ENCODE measurements at regions not wholly inside any gene's neighbourhood (a gene's known extent, or its start where the extent isn't known, plus 50 kb on each side); places are given as distances from the start of the nearest gene placed in this dataset.

GRCh38 chr2:144682248-144682647, 162.3 kb upstream of the ZEB2 start:
- Histone ChIP-seq H3K4me1 (ENCODE audit: insufficient read depth, low read length) (peaks cover 40% of the 10 kb centered on the region), H3K27me3 (ENCODE audit: insufficient read depth, low read length) (no peaks in the 10 kb centered on the region), H3K9me3 (ENCODE audit: low read depth, low read length) (no peaks in the 10 kb centered on the region), H3K4me3 (ENCODE audit: low read length) (no peak overlapping the region)

DNA sequence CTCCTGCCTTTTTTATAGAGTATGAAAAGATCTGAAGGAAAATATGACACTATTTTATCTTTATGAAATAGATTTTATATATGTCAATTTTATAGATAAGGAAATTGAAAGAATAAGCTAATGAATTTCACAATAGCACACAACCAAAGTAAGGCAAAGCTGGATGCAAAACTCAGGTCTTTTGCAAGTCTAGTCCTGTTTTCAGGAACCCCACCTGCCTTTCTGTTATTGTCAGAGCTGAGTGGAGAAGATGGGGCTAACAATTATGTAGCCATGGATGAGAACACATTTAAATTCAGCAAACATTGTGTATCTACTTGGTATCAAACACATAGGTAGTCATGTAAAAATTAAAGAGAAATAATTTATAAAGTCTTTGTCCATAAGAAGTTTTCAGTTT, 161.5 kb upstream of the ZEB2 start:
- no peak overlapping the region for H3K4me3 ChIP-seq (ENCODE audit: low read length)
- peaks cover 34% of the 10 kb centered on the region for H3K4me1 ChIP-seq (ENCODE audit: insufficient read depth, low read length)
- H3K9me3 ChIP-seq (ENCODE audit: low read depth, low read length): no peaks in the 10 kb centered on the region
- H3K27me3 ChIP-seq (ENCODE audit: insufficient read depth, low read length): no peaks in the 10 kb centered on the region

GRCh38 chr2:144679942-144680341, 160.0 kb upstream of the ZEB2 start:
- Histone ChIP-seq H3K4me3 (ENCODE audit: low read length) (no peak overlapping the region), H3K4me1 (ENCODE audit: insufficient read depth, low read length) (peaks cover 24% of the 10 kb centered on the region), H3K27me3 (ENCODE audit: insufficient read depth, low read length) (no peaks in the 10 kb centered on the region), H3K9me3 (ENCODE audit: low read depth, low read length) (no peaks in the 10 kb centered on the region)

- no peaks in the 10 kb centered on the region for H3K9me3 ChIP-seq (ENCODE audit: low read depth, low read length)
- H3K4me3 ChIP-seq (ENCODE audit: low read length): no peak overlapping the region
- no peaks in the 10 kb centered on the region for H3K27me3 ChIP-seq (ENCODE audit: insufficient read depth, low read length)
- peaks cover 15% of the 10 kb centered on the region for H3K4me1 ChIP-seq (ENCODE audit: insufficient read depth, low read length)
Measured at GRCh38 chr2:144678736-144679135, 158.8 kb upstream of the ZEB2 start.

GRCh38 chr2:144675731-144676130, 155.8 kb upstream of the ZEB2 start:
- H3K4me3 ChIP-seq (ENCODE audit: low read length): no peak overlapping the region
- H3K9me3 ChIP-seq (ENCODE audit: low read depth, low read length): no peaks in the 10 kb centered on the region
- H3K27me3 ChIP-seq (ENCODE audit: insufficient read depth, low read length): no peaks in the 10 kb centered on the region
- H3K4me1 ChIP-seq (ENCODE audit: insufficient read depth, low read length): peaks cover 17% of the 10 kb centered on the region

DNA sequence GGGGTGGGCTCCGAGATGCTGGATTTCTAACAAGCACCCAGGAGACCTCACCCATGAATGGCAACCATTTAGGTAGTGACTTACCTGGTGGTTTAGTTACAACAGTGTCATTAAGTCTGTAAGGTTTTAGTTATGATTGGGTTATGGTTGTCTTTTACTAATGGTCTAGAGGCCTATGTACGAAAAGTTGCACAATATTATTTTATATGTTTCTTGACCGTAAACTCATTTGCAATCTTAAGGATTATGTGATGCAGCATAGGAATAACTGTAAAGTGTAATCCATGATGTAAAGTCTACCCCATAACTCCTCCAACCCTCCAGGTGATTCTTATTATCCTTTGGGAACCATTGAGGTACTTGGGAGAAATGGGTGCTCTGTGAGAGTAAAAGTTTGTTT, 155.4 kb upstream of the ZEB2 start:
- peaks cover 20% of the 10 kb centered on the region for H3K4me1 ChIP-seq (ENCODE audit: insufficient read depth, low read length)
- H3K4me3 ChIP-seq (ENCODE audit: low read length): no peak overlapping the region
- no peaks in the 10 kb centered on the region for H3K9me3 ChIP-seq (ENCODE audit: low read depth, low read length)

DNA sequence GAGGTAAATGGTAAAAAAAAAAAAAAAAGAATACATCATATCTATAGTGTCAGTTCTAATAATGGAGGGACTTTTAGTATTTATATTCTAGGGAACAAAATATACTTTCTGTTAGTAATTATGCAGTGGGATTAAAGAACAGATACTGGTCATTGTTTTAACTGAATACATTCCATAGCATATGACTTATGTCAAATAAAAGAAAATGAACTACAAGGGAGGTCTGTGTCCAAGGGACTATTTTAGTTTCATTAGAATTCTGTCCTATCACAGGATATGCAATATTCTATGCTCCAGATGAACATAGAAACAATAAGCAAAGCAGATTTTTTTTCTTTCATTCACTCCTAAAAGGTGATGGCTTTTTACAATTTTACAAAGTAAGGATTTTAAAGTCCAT, 154.2 kb upstream of the ZEB2 start:
- H3K9me3 ChIP-seq (ENCODE audit: low read depth, low read length): no peaks in the 10 kb centered on the region
- no peaks in the 10 kb centered on the region for H3K27me3 ChIP-seq (ENCODE audit: insufficient read depth, low read length)
- H3K4me3 ChIP-seq (ENCODE audit: low read length): no peak overlapping the region
- H3K4me1 ChIP-seq (ENCODE audit: insufficient read depth, low read length): peaks cover 33% of the 10 kb centered on the region

More for the DNA sequence above, 155.4 kb upstream of the ZEB2 start:
- H3K27me3 ChIP-seq (ENCODE audit: insufficient read depth, low read length): no peaks in the 10 kb centered on the region

GRCh38 chr2:144673456-144673855, 153.5 kb upstream of the ZEB2 start:
- Histone ChIP-seq H3K4me3 (ENCODE audit: low read length) (no peak overlapping the region), H3K4me1 (ENCODE audit: insufficient read depth, low read length) (peaks cover 35% of the 10 kb centered on the region), H3K27me3 (ENCODE audit: insufficient read depth, low read length) (no peaks in the 10 kb centered on the region), H3K9me3 (ENCODE audit: low read depth, low read length) (no peaks in the 10 kb centered on the region)

- H3K4me1 ChIP-seq (ENCODE audit: insufficient read depth, low read length): peaks cover 38% of the 10 kb centered on the region
- no peaks in the 10 kb centered on the region for H3K9me3 ChIP-seq (ENCODE audit: low read depth, low read length)
- H3K4me3 ChIP-seq (ENCODE audit: low read length): no peak overlapping the region
- no peaks in the 10 kb centered on the region for H3K27me3 ChIP-seq (ENCODE audit: insufficient read depth, low read length)
Measured at GRCh38 chr2:144671695-144672455, 152.0 kb upstream of the ZEB2 start.

GRCh38 chr2:144670738-144671137, 150.8 kb upstream of the ZEB2 start:
- no peaks in the 10 kb centered on the region for H3K27me3 ChIP-seq (ENCODE audit: insufficient read depth, low read length)
- no peaks in the 10 kb centered on the region for H3K9me3 ChIP-seq (ENCODE audit: low read depth, low read length)
- H3K4me3 ChIP-seq (ENCODE audit: low read length): no peak overlapping the region

GRCh38 chr2:144670080-144670479, 150.2 kb upstream of the ZEB2 start:
- H3K27me3 ChIP-seq (ENCODE audit: insufficient read depth, low read length): no peaks in the 10 kb centered on the region
- peaks cover 46% of the 10 kb centered on the region for H3K4me1 ChIP-seq (ENCODE audit: insufficient read depth, low read length)
- no peaks in the 10 kb centered on the region for H3K9me3 ChIP-seq (ENCODE audit: low read depth, low read length)
- no peak overlapping the region for H3K4me3 ChIP-seq (ENCODE audit: low read length)

More at GRCh38 chr2:144670738-144671137, 150.8 kb upstream of the ZEB2 start:
- peaks cover 45% of the 10 kb centered on the region for H3K4me1 ChIP-seq (ENCODE audit: insufficient read depth, low read length)

DNA sequence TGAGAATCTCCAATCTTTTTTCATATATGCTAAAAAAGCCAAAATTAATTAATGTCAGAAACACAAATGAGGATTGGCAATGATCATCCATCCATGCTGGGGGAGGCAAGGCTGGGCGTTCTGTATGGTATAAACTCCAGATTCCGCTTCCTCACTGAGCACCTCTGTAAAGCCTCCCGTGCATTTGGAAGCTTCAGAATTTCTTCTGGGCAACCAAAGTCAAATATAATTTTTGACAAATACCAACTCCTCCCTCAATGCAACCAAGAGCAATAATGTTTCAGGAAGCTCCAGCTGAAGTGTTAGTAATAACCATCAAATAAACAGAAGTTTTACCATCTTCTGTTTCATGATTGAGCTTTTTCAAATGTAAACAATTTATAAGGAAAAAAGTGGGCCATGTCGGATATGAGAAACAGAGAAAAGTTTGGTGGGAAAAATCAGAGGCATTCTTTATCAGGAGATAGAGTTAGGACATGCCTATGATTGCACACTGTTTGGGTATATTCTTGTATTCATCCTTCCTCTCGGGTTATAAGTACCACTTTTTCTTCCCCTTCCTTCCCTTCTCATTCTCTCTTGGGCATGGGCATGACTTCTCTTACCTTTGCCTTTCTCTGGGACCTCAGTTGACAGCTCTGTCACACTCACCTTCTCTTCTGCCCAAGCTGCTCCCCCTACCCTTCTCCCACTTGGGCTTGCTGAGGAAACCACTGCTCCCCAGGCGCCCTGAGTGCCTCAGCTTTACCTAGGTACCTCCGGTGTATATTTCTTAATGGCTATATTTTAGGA, 149.5 kb upstream of the ZEB2 start:
- Histone ChIP-seq H3K4me3 (ENCODE audit: low read length) (no peak overlapping the region), H3K9me3 (ENCODE audit: low read depth, low read length) (no peaks in the 10 kb centered on the region), H3K27me3 (ENCODE audit: insufficient read depth, low read length) (no peaks in the 10 kb centered on the region), H3K4me1 (ENCODE audit: insufficient read depth, low read length) (peaks cover 53% of the 10 kb centered on the region)

DNA sequence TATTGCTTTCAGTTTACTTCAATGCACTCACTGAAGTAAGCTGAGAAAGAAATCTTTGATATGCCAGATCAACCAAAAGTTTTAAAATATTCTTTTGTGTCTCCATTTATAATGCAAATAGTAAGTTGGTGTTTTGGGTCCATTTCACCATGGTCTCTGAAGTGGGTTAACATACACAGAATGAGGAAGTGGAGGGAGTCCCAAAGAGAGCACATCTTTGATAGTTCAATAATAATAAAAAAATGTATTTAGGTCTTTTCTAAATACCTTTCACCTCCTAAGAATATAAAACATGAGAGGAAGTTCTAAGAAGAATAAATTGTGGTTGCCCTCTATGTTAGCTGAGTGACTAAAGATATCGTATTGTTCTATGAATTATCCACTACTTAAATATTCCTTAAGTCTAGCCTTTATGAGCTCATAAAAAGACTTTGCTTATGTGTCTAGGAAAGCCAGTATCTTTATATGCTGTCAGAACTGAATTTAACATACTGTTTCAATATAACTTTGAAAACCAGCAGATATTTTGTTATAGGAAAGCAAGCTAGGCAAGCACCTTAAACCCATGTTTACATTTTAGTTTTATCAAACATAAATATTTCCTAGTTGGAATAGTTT, 148.7 kb upstream of the ZEB2 start:
- no peaks in the 10 kb centered on the region for H3K9me3 ChIP-seq (ENCODE audit: low read depth, low read length)

GRCh38 chr2:144666032-144666431, 146.1 kb upstream of the ZEB2 start:
- peaks cover 63% of the 10 kb centered on the region for H3K4me1 ChIP-seq (ENCODE audit: insufficient read depth, low read length)
- H3K9me3 ChIP-seq (ENCODE audit: low read depth, low read length): no peaks in the 10 kb centered on the region
- H3K4me3 ChIP-seq (ENCODE audit: low read length): no peak overlapping the region
- H3K27me3 ChIP-seq (ENCODE audit: insufficient read depth, low read length): no peaks in the 10 kb centered on the region

More for the DNA sequence above, 148.7 kb upstream of the ZEB2 start:
- no peaks in the 10 kb centered on the region for H3K27me3 ChIP-seq (ENCODE audit: insufficient read depth, low read length)
- H3K4me1 ChIP-seq (ENCODE audit: insufficient read depth, low read length): peaks cover 61% of the 10 kb centered on the region
- no peak overlapping the region for H3K4me3 ChIP-seq (ENCODE audit: low read length)

DNA sequence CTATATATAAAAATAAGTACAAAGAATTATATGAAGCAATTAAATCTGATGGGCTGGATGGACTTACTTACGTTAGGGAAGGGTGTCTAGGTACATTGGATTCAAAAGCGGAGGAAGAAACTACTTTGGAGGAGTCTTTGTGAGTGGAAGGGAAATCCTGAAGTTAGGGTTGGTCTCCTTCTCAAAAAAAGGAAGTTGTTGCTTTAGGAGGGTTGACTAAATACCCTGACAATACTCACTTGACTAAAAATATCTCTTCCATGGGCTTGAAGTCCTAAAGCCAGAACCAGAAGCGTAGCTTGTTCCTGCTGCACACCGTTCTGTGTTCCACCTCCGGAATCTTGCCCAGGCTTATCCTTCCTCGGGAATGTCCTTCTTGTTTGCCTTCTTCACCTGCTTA, 143.3 kb upstream of the ZEB2 start:
- Histone ChIP-seq H3K4me1 (ENCODE audit: insufficient read depth, low read length) (peaks cover 62% of the 10 kb centered on the region), H3K4me3 (ENCODE audit: low read length) (no peak overlapping the region), H3K27me3 (ENCODE audit: insufficient read depth, low read length) (no peaks in the 10 kb centered on the region), H3K9me3 (ENCODE audit: low read depth, low read length) (no peaks in the 10 kb centered on the region)

Measured in mononuclear cell (primary cell).